ENCODE measurements at regions not wholly inside any gene's neighbourhood (a gene's known extent, or its start where the extent isn't known, plus 50 kb on each side); places are given as distances from the start of the nearest gene placed in this dataset.

DNA sequence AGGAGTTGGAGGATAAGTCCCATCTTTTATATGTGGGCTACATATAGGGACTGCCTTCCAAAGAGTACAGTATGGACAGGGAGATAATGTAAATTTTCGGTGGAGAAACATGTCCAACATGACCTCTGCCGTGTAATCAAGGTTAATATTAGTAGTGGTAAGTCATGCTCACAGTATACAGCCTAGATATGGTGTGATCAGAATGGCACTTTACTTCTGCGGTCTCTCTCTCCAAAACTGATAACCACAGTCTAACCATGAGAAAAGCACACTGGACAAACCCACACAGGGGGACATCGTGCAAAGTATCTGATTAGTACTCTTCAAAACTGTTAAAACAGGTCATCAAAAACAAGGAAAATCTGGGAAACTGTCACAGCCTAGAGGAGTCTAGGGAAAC is 66.6 kb upstream of the PLCL2 start:
- H3K27me3 ChIP-seq, result no peaks in the 10 kb centered on the region
- H3K36me3 ChIP-seq, result no peaks in the 10 kb centered on the region
- H3K4me3 ChIP-seq, result no peak overlapping the region
- no peak overlapping the region for H3K27ac ChIP-seq
- peaks cover 0 to 4% (median 0%) of the 10 kb centered on the region in 3 donors for H3K9me3 ChIP-seq
- H3K4me1 ChIP-seq, result peaks cover 0 to 7% of the 10 kb centered on the region in 2 donors
- in situ Hi-C loops (cut with MboI; ENCODE audit: low sequenced_read_pairs in 4 of 4) (loop anchor here in 1 of 4 donors (25.0 kb wide), 1 partner anchor 594 kb away; no protein-coding TSS in a partner anchor), intact Hi-C loops (cut with DNase I; ENCODE audit: low total_unique reads) (no loop called here)
- ATAC-seq (no peak), DNase-seq (no peak)
- no peak for TF ChIP-seq POLR2A (IDR thresholded peaks at IDR 0.05)
- TF ChIP-seq, protein P1, sequence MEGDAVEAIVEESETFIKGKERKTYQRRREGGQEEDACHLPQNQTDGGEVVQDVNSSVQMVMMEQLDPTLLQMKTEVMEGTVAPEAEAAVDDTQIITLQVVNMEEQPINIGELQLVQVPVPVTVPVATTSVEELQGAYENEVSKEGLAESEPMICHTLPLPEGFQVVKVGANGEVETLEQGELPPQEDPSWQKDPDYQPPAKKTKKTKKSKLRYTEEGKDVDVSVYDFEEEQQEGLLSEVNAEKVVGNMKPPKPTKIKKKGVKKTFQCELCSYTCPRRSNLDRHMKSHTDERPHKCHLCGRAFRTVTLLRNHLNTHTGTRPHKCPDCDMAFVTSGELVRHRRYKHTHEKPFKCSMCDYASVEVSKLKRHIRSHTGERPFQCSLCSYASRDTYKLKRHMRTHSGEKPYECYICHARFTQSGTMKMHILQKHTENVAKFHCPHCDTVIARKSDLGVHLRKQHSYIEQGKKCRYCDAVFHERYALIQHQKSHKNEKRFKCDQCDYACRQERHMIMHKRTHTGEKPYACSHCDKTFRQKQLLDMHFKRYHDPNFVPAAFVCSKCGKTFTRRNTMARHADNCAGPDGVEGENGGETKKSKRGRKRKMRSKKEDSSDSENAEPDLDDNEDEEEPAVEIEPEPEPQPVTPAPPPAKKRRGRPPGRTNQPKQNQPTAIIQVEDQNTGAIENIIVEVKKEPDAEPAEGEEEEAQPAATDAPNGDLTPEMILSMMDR (IDR thresholded peaks at IDR 0.05 in 4 of 5, conservative IDR thresholded peaks at IDR 0.05 in 1 of 5), result no peak

DNA sequence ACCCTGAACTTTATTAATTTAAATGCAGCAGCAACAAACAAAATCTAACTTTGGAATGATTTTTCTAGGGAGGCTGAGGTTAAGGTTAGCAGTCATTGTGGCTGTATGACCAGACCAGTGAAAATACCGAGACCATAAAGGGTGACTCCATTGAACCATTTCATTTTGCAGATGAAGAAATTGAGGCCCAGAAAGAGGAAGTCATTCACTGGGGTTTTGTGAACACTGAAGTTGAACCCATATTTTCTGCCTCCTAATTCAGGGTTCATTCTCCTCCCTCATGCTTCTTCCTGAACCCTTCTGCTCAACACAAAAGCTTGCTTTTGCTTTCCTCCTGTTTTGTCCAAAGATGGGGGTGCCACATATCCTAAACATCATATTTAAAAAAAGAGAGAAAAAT is 65.8 kb upstream of the PLCL2 start:
- no peak for DNase-seq
- in situ Hi-C loops (cut with MboI; ENCODE audit: low sequenced_read_pairs in 4 of 4), result loop anchor here in 1 of 4 donors (25.0 kb wide), 1 partner anchor 593 kb away; no protein-coding TSS in a partner anchor
- H3K36me3 ChIP-seq, result no peaks in the 10 kb centered on the region

DNA sequence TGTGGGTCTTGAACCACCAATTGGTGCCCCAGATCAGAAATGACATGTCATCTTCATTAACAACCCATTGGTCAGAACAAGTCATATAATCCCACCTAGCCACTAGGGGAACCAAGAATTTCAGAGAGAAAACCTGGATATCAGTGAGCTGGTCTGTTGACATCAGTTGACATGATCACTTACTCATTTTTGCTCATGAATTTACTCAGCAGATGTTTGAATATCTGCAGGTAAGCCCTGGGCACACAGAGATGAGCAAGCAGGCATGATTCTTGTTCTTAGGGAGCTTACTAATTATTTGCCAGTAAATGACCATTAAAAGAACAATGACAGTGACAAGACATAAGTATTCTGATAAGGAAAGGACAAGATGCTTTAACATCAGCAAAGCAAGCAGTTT is 64.3 kb upstream of the PLCL2 start:
- in situ Hi-C loops (cut with MboI; ENCODE audit: low sequenced_read_pairs in 4 of 4), result loop anchor here in 1 of 4 donors (25.0 kb wide), 1 partner anchor 592 kb away; no protein-coding TSS in a partner anchor
- Histone ChIP-seq H3K36me3 (no peaks in the 10 kb centered on the region), H3K4me3 (no peak overlapping the region), H3K27me3 (no peaks in the 10 kb centered on the region), H3K27ac (no peak overlapping the region), H3K4me1 (peaks cover 0 to 7% of the 10 kb centered on the region in 2 donors), H3K9me3 (peaks cover 0 to 4% (median 0%) of the 10 kb centered on the region in 3 donors)
- ATAC-seq, result no peak
- intact Hi-C loops (cut with DNase I; ENCODE audit: low total_unique reads), result no loop called here
- no peak for TF ChIP-seq POLR2A (IDR thresholded peaks at IDR 0.05)
- TF ChIP-seq, protein P1 (IDR thresholded peaks at IDR 0.05 in 4 of 5, conservative IDR thresholded peaks at IDR 0.05 in 1 of 5), result no peak
- no peak for DNase-seq

More for the DNA sequence above, 65.8 kb upstream of the PLCL2 start:
- intact Hi-C loops (cut with DNase I; ENCODE audit: low total_unique reads), result no loop called here
- Histone ChIP-seq H3K9me3 (peaks cover 0 to 4% (median 0%) of the 10 kb centered on the region in 3 donors), H3K4me3 (no peak overlapping the region), H3K27me3 (no peaks in the 10 kb centered on the region), H3K27ac (no peak overlapping the region), H3K4me1 (peaks cover 0 to 7% of the 10 kb centered on the region in 2 donors)
- TF ChIP-seq, protein P1 (IDR thresholded peaks at IDR 0.05 in 4 of 5, conservative IDR thresholded peaks at IDR 0.05 in 1 of 5), result no peak
- ATAC-seq, result no peak

DNA sequence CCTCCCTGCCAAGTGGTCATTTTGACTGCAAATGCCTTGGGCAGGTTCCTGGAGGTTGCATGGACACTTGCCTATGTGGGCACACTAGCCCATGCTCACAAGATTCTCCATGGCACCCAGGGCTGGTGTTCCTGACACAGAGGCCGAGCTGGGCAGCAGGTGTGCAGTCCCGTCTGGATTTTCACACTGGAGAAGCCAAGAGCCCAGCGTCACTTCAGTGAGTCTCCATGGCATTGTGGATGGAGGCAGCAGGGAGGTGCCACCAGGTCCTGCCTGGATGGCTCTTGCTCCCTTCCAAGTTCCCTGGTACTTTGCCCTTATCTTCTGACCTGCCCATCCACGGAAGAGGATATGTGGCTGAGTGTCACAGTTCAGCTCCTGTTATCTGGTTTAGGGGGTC is 63.7 kb upstream of the PLCL2 start:
- no peak for ATAC-seq
- in situ Hi-C loops (cut with MboI; ENCODE audit: low sequenced_read_pairs in 4 of 4), result loop anchor here in 1 of 4 donors (25.0 kb wide), 1 partner anchor 591 kb away; no protein-coding TSS in a partner anchor
- H3K4me3 ChIP-seq, result no peak overlapping the region

More for the DNA sequence above, 63.7 kb upstream of the PLCL2 start:
- TF ChIP-seq POLR2A (IDR thresholded peaks at IDR 0.05), result no peak
- TF ChIP-seq, protein P1 (IDR thresholded peaks at IDR 0.05 in 4 of 5, conservative IDR thresholded peaks at IDR 0.05 in 1 of 5), result no peak
- Histone ChIP-seq H3K36me3 (no peaks in the 10 kb centered on the region), H3K27ac (no peak overlapping the region), H3K27me3 (no peaks in the 10 kb centered on the region), H3K4me1 (peaks cover 0 to 5% of the 10 kb centered on the region in 2 donors), H3K9me3 (peaks cover 0 to 4% (median 0%) of the 10 kb centered on the region in 3 donors)
- intact Hi-C loops (cut with DNase I; ENCODE audit: low total_unique reads), result no loop called here
- DNase-seq, result no peak
